PFSK-1 (cell line): ENCODE measurements at regions not wholly inside any gene's neighbourhood (a gene's known extent, or its start where the extent isn't known, plus 50 kb on each side); places are given as distances from the start of the nearest gene placed in this dataset.

Experiments used
- FOXP2 ChIP-seq: optimal IDR thresholded peaks from 2 replicates; pipeline ENCODE3; 2011; ENCODE audit warnings: borderline replicate concordance, control low read depth, inconsistent platforms; ENCODE audit not compliant: insufficient read depth; ENCODE audit errors: extremely low read length, extremely low read depth
- POLR2AphosphoS5 ChIP-seq: IDR thresholded peaks from 2 replicates; pipeline ENCODE4 v1.6.1; 2012; ENCODE audit warnings: low read depth, mild to moderate bottlenecking, control low read depth, low read length, moderate library complexity
- REST ChIP-seq, 2 experiments: IDR thresholded peaks; 2 replicates each; pipeline versions ENCODE4 v1.6.1 to v1.8.0; 2011 to 2012; ENCODE audit warnings: low read depth in 2 of 2, low read length in 2 of 2, control low read depth in 1 of 2, inconsistent platforms in 1 of 2, mild to moderate bottlenecking in 1 of 2, moderate library complexity in 1 of 2; ENCODE audit not compliant: insufficient read depth in 1 of 2
- SIN3A ChIP-seq: IDR thresholded peaks from 2 replicates; pipeline ENCODE4 v1.6.1; 2012; ENCODE audit warnings: mild to moderate bottlenecking, low read length, moderate library complexity, borderline replicate concordance; ENCODE audit not compliant: insufficient read depth
- TAF1 ChIP-seq: IDR thresholded peaks from 2 replicates; pipeline ENCODE4 v1.6.1; 2012; ENCODE audit warnings: low read length, control low read depth, borderline replicate concordance; ENCODE audit not compliant: insufficient read depth

- no peak for TF ChIP-seq TAF1
- TF ChIP-seq REST (IDR thresholded peaks at IDR 0.05; ENCODE audit: insufficient read depth in 1 of 2, low read depth in 2 of 2, low read length in 2 of 2) = no peak
- no peak for TF ChIP-seq POLR2AphosphoS5
- no peak for TF ChIP-seq FOXP2
- TF ChIP-seq SIN3A = no peak
These were observed 204.3 kb upstream of the ZC3H15 start for GRCh38 chr2:186281726-186282125.

GRCh38 chr2:186294248-186294888 is 191.7 kb upstream of the ZC3H15 start:
- no peak for TF ChIP-seq POLR2AphosphoS5
- TF ChIP-seq SIN3A = no peak
- no peak for TF ChIP-seq REST (IDR thresholded peaks at IDR 0.05; ENCODE audit: insufficient read depth in 1 of 2, low read depth in 2 of 2, low read length in 2 of 2)
- no peak for TF ChIP-seq TAF1
- TF ChIP-seq FOXP2 = no peak

GRCh38 chr2:186299610-186300009 is 186.4 kb upstream of the ZC3H15 start:
- TF ChIP-seq TAF1 (no peak), SIN3A (no peak), FOXP2 (no peak), REST (IDR thresholded peaks at IDR 0.05; ENCODE audit: insufficient read depth in 1 of 2, low read depth in 2 of 2, low read length in 2 of 2) (no peak), POLR2AphosphoS5 (no peak)

GRCh38 chr2:186302263-186302662 is 183.8 kb upstream of the ZC3H15 start:
- TF ChIP-seq REST (IDR thresholded peaks at IDR 0.05; ENCODE audit: insufficient read depth in 1 of 2, low read depth in 2 of 2, low read length in 2 of 2) (no peak), TAF1 (no peak), FOXP2 (no peak), SIN3A (no peak), POLR2AphosphoS5 (no peak)
